ENCODE measurements at regions not wholly inside any gene's neighbourhood (a gene's known extent, or its start where the extent isn't known, plus 50 kb on each side); places are given as distances from the start of the nearest gene placed in this dataset.
"Not testable (repeated sequence)": the region's sequence is repeated elsewhere in the genome, so short reads cannot be mapped to it uniquely, and the experiment has no call there.

DNA sequence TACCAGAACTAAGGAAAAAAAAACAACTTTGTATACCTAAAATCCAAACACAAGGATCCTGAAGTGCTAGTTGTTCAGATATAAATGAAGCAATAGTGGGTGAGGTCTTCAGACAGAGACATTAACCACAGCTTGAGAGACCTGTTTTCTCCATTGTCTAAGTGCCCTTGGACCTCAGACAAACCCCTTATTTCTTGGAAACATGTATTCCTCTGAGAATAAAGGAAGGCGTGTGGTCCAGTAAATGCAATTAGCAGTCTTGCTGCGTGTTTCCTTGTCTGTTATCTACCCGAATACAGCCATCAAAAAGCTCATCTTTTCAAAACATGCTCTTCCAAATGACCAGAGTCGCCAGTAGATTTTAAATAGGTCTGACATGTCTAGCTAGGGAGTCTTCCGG is 291.1 kb upstream of the NFIA start:
- DNase-seq = no peak

DNA sequence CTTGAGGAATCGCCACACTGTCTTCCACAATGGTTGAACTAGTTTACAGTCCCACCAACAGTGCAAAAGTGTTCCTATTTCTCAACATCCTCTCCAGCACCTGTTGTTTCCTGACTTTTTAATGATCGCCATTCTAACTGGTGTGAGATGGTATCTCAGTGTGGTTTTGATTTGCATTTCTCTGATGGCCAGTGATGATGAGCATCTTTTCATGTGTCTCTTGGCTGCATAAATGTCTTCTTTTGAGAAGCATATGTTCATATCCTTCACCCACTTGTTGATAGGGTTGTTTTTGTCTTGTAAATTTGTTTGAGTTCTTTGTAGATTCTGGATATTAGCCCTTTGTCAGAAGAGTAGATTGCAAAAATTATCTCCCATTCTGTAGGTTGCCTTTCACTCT is 309.3 kb upstream of the NFIA start:
- DNase-seq = not testable (repeated sequence)

DNA sequence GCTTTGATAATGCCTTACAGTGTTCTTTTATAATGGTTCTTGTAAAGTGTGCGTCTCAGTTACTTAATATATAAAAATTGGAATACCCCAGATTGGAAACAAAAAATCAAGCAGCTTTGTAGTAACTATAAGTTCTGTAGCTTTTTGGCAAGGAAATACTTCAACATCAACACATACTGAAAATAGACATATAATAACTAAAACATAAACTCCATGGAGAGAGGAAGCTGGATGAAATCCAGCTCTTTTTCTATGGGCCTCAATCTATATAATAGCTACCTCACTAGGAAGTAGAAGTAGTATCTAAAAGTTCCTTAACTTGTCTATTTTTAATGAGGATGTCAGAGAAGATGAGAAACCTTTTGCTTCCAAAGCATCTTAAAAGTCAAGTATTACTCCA is 313.3 kb upstream of the NFIA start:
- no peak for DNase-seq

DNA sequence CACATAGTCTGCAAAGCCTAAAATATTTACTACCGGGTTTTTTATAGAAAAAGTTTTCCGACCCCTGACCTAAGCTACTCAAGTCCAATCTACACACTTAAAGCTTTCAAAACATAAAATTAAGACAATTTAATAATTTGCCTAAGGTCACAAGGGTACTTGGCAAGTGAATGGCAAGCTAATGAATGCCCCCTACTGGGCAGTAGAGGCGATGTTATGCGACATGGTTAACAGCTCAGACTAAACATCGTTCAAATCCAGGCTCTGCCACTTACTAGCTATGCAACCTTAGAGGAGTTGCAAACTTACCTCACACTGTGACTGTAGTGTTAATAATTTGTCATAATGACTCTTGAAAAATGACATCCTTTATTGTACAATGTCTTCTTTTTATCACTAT is 317.2 kb upstream of the NFIA start:
- peak; percentile 19 to 66 (median 31) for DNase-seq

DNA sequence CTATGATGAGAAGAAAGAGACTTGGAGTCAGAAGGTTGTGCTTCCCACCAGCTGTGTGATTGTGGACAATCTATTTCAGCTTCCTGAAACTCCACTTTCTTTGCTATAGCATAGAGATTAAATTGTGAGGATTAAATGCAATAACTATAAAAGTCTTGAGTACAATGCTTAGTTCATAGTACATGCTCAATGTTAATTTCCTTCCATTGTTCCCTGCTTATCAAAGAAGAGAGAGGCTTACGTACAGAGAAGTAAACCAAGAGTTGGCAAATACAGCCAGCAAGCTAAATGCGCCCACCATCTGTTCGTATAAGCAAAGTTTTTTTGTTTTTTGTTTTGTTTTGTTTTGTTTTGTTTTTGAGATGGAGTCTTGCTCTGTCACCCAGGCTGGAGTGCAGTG is 317.9 kb upstream of the NFIA start:
- no peak for DNase-seq

DNA sequence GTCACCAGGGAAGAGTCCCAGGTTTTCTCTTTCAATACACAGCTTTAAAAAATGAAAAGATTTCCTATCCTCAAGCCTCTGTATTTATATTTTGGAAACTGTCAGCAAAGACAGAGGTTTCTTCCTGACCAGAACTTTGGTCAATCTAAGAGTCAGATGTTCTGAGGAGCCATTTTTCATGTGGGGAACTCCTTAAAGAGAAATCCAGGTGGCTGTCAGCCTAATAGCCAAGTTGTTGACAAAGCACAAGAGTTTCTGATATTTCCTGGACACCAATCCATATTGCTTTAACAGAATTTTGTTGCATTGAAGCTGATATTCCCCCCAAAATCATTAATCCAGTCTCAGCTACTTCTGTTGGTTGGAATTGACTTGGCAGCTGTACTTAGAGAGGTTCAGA is 318.6 kb upstream of the NFIA start:
- DNase-seq = no peak

DNA sequence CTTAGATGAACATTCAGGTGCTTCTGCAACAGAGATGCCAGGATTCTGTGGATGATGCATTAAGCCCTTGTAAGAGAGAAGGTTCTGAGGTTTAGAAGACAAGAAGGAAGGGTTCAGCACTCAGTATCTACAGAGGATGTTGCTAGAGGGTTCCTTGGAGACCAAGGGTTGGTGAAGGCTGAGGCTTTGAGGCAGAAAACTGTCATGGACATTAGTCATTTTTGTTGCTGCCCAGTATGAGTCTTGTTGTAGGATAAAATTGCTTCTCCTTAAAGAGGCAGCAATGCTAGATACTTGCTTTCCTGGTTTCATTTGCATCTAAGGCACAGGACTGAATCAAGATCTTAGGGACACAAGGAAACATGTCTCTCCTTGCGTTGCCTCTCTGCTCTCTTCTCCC is 319.4 kb upstream of the NFIA start:
- DNase-seq = no peak

DNA sequence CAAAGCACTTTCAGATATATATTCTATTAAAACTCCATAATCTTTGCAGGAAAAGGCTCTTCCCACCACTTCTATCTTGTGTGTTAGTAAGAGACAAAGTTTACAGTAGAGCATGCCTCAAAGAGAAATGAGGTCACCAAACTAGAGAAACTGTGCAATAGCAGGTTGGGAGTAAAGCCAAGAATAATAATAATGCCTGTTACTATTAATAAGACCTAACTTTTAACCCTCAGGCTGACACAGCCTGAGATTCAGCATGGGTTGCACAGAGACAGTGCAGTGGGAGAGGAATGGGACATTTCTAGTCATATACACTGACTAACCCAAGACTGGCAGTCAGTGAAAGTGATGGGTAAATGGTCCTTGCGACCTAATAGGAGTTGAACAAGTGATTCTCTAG is 320.2 kb upstream of the NFIA start:
- DNase-seq = no peak

DNA sequence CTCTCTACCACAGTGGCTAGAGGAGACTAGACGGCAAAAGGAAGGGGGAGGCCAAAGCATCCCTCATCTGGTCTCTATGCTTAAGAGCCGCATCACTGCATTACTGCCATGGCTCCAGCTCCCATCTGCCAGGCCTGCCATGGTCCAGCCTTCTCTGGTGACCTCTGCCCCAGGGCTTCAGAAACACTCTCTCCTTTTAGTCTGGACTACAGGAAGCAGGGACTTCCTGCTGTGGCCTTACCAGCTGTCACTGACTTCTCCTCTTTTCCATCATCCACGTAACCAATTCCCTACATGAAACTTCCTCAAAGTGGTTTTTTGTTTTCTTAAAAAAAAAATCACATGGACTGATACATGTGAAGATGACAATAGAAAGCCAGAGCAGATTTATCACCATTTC is 323.1 kb upstream of the NFIA start:
- DNase-seq = peak in 2 of 3 experiments; percentile 2 to 49

DNA sequence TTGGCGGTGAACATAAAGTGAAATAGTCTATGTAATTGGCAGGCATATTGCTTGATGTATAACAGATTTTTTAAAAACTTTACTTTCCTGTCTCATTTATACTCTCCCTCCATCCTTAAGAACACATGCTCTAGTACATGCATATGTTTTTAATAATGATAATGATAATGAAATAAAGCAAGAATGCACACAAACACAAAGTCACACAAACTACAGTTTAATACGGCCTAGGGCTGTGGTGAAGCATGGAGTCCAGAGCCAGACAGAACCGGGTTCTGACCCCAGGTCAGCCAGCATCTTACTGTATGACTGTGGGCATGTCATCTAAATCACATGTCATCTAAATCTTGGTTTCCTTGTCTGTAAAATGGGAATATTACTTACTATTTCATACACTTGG is 324.9 kb upstream of the NFIA start:
- DNase-seq = no peak

DNA sequence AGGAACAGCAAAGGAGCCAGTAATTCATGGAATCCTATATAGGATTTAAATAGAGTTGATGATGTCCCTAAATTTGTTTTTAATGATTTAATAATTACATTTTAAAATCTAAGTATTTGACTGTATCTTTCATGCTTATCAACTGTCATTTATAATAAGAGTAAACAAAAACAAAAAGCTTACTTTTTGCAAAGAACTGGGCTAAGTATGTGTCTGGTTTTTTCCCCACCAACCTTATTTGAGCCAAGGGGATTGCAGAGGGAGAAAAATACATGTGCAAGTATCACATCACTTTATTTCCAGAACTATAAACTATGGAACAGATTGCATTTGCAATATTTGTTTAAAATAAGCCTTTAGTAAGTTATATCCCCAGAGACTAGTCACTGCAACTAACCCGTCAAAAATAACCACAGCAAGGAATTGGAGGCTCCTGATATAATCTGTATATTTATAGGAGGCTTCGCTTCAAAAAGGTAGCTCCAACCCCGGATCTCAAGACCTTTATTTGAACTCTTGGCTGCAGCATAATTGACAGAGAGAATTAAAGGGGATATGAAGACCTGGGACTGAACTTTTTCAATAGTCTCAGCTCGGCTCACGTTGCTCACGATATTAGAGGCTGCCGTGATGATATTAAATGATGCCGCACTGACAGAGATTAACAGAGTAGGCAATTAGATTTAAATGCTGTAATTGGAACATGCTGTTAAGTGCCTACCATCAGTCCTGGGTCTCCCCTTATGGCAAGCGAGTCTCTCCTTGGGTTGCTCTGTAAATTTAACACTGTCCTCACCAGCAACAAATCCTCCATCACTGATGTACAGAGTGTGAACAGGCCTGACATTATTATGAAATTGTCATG is 329.1 kb upstream of the NFIA start:
- peak in 2 of 3 experiments; percentile 36 to 78 for DNase-seq

DNA sequence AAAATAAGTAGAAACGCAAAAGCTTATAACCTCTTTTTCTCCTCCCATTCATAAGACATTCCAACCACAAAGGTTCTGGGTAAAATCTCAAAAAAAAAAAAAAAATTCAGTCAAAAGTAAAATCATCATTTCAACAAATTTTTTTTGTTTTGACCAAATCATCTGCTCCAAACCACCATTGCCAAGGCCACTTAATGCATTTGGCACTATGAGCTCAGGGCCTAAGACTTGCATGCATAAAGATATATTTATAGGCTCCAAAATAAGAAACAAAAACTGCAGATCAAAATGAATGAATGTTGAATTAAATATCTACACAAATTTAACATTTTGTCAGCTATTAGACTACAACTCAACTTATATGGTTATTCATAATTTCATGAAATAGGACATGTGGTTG is 331.1 kb upstream of the NFIA start:
- DNase-seq = no peak

DNA sequence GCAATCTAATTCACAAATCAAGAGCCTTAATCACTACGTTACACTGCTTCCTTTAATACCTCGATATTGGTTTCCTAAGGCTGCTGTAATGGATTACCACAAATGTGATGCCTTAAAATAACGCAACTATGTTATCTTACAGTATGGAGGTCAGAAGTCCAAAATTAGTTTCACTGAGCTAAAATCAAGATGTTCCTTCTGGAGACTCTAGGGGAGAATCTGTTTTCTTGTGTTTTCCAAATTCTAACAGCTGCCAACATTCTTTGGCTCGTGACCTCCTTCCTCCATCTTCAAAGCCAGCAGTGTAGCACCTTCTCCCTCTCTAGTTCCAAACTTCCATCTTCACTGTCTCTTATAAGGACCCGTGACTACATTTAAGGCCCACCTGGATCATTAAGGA is 335.0 kb upstream of the NFIA start:
- no peak for DNase-seq

DNA sequence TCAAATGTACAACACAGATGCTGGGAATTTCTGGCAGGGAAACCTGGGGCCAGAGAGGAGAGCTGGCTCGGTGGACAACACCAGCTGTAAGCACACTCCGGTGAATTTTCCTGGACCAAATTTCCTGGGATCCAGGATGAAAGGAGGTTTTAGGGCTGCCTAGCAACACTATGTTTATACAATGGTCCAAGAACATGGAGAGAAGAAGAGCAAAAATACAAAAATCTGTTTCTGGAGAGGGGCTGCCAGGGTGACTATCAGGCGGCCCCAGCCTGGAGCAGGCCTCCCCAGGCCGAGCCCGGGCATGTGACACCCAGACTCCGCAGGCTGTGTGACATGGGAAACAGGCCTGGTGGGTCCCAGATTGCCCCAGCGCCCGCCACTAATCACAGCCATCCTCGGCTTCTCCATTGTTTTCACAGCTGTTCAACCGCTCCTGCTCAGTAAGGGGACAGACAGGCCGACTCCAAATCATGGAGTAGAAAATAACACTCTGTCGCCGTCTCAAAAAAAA is 336.0 kb upstream of the NFIA start:
- peak in 2 of 3 experiments; percentile 63 to 84 for DNase-seq

DNA sequence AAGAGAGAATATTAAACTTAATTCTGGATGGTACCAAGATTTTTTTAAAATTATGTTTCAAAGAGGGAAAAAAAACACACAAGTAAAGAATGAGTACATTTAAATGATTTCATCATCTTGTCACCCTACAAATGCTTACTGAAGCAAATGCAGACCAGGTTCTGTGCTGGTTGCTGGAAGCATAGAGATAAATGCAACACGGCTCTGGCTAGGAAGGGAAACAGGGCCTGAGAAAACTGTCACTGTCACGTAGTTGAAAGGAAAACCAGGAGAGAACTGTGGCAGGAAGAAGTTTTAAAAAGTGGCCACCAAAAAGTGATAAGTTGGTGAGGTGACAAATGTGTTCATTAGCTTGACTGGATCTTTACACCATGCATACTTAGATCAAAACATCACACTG is 336.9 kb upstream of the NFIA start:
- DNase-seq = peak in 1 of 3 experiments; percentile 42

DNA sequence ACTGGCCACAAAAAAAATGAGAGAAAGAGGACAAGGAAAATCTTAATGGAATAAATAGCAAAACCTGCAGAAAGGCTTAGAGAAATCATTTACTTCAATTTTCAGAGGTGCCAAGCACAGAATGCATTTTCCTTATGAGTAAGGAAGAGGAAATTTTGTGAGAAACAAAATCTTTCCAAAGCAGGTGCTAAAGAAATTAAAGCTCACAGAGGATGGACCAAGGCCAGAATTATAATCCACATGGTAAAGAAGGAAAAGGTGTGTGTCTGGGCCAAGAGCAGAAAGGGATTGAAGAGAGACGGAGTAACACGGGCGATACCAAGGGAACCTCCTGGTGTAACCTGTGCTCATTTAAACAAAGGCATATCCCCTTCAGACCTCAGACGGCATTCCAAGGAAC is 340.0 kb upstream of the NFIA start:
- no peak for DNase-seq

DNA sequence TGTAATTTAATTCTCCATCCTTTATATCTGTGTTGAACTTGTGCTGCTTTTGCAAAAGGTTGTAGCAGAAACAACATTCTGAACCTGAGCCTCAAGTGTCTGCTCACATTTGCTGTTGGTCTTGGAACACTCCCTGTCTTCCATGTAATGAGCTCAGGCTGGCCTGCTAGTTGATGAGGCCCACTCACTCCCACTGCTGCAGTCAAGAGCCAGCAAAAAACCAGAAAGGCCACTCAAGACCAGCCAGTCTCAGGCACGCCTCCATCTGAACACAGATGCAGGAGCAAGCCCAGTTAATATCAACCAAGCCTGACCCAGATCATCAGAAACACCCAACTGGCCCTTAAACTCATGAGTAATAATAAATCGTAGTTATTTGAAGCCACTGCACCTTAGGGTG is 342.2 kb upstream of the NFIA start:
- no peak for DNase-seq

DNA sequence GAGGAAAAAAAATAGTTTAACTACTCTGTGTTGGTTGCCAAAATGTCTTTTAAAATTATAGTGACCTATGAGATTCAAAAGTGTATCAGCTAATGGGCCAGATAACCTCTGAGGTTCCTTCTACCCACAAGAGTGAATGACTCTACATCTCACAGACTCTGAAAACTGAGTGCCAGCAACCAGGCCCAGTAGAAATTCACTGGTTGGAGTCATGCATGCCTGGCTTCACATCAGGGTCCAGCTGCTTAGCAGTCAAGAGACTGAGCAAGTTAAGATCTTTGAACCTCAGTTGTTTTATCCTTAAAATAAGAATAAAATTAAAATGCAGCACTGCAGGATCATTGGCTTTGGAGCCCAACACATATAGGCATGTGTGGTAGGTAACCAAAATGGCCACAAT is 342.6 kb upstream of the NFIA start:
- DNase-seq = no peak

DNA sequence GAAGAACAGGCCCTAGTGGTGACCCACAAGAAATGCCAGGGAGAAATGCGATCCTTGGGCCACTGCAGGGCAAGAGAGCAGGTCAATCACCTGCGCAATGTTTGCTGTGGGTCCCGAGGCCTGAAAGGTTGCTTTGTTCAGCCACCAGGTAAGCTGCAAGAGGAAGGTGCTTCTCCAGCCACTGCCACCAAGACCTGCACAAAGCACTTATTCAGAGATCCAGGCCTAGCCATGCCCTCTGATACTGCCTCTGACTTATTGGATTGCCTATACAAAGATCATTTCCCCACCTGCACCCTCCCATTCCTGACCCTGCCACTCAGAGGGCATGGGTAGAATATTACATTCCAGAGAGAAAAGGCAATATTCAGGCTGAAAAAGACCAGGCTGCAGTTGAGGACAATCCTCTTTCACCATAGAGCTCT is 349.4 kb upstream of the NFIA start:
- DNase-seq = no peak

DNA sequence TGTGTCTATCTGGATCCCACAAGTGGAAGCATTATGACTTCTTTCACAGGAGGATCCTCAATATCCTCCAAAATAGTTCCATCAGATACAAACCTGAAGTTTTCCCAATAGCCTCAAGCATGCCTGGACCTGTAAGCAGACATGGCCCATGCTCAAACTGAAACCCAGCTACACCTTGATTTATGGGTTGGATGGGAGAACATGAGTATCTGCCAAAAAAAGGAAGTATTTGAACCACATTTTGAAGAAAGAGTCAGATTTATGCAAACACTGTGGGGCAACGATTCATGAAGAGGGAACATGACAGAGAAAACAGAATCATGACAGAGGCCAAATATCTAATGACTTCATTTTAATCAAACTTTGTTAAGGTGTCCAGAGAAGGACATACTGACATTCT is 351.0 kb upstream of the NFIA start:
- no peak for DNase-seq

DNA sequence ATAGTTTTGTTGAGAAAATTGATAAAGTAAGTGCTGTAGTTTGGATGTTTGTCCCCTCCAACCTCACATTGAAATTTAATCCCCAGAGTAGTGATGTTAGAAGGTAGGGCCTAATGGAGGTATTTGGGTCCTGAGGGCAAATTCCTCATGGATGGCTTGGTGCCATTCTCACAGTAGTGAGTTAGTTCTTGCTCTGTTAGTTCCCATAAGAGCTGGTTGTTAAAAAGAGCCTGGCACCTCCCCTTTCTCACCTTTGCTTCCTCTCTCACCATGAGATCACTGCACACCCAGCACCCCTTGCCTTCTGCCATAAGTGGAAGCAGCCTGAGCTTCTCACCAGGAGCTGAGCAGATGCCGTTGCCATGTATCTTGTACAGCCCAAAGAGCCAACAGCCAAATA is 354.8 kb upstream of the NFIA start:
- DNase-seq = peak in 1 of 3 experiments; percentile 32

DNA sequence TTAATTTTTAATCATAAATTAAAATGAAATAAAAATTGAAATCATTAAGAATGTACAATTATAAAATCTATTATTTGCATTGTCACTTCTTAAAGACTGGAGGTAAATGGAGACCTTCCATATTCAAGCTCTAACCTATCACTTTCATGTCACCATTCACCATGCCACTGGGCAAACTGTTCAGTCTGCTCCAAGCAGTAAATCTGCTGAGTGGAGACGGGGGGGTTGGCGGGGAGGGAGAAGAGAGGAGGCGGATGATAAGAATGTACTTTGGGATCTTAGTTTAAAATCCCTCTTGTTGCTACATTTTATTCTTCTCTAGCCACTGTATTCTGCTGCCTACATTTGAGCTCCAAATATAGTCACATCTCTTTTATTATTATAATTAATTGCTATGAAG is 365.9 kb upstream of the NFIA start:
- DNase-seq = no peak

DNA sequence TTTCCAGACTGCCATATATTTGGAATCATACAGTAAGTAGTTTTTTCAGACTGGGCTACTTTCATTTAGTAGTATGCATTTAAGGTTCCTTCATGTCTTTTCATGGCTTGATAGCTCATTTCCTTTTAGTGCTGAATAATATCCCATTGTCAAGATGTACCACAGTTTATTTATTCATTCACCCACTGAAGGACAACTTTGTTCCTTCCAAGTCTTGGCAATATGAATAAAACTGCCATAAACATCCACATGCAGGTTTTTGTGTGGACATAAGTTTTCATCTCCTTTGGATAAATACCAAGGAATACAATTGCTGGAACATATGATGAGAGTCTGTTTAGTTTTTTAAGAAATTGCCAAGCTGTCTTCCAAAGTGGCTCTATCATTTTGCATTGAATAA is 366.4 kb upstream of the NFIA start:
- no peak for DNase-seq

DNA sequence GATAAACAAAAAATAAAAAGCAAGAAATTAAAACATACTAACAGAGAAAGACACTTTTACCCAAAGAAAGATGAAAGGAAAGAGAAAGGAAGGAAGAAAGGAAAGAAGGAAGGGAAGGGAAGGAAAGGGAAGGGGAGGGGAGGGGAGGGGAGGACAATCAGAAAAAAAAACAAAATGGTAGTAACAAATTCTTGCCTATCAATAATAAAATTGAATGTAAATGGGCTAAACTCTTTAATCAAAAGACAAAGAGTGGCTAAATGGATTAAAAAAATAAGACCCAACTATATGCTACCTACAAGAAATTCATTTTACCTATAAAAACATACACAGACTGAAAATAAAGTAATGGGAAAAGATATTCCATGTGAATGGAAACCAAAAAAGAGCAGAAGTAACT is 372.9 kb upstream of the NFIA start:
- no peak for DNase-seq

DNA sequence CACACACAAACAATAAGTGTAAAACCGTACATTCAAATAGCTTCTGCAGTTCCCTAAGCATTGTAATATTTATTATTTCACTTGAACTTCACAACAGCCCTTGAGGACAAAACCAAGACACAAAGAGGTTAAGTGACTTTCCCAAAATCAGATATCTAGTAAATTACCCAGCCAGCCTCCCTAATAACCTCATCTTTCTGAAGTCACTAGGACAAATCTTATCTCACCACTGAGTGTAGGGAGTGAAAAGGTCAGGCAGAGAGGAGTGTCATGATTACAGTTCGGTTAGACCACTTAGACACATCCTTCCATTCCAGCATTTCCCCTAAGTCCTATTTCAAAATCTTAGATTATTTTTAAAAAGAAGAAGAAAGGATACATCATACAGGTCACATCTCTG is 377.3 kb upstream of the NFIA start:
- no peak for DNase-seq

Measured in NCI-H1417 (cell line).